Testis (tissue), 2 donors: ENCODE measurements at regions not wholly inside any gene's neighbourhood (a gene's known extent, or its start where the extent isn't known, plus 50 kb on each side); places are given as distances from the start of the nearest gene placed in this dataset.
"Not testable (repeated sequence)": the region's sequence is repeated elsewhere in the genome, so short reads cannot be mapped to it uniquely, and the experiment has no call there.

Source experiments
- POLR2A ChIP-seq: fragments of 450-650 bp; IDR thresholded peaks from one replicate; pipeline ENCODE4 v1.6.1; 2017; ENCODE audit warnings: antibody characterized with exemption, mild to moderate bottlenecking, moderate library complexity
- TF ChIP-seq, protein P1 (sequence below), 3 experiments: fragments of 450-650 bp in 2 of 3; fragments of 200-600 bp in 1 of 3; sonication (generic) in 1 of 3; IDR thresholded peaks; one replicate each; pipeline ENCODE4 v1.5.1; 2016 to 2019; ENCODE audit warnings: antibody characterized with exemption in 3 of 3, mild to moderate bottlenecking in 2 of 3, moderate library complexity in 1 of 3

DNA sequence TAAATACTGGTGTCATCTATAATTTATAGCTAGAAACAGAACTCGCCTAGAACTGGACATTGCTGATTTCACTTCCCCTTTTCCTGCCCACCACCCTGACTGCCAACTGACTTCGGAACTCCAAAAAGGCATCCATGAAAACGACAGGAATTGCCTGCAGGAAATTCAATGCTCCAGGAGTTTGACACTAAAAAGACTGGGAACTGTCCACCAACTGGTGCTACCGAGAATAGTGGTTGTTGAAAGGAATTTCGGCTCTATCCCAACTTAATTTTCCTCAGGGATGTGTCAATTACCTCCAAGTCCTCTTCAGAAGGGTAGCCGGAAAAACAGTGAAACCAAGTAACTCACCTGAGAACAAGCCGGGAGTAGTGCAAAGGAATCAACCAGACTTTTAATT is 440.0 kb downstream of the PRELID2 start:
- TF ChIP-seq, protein P1, sequence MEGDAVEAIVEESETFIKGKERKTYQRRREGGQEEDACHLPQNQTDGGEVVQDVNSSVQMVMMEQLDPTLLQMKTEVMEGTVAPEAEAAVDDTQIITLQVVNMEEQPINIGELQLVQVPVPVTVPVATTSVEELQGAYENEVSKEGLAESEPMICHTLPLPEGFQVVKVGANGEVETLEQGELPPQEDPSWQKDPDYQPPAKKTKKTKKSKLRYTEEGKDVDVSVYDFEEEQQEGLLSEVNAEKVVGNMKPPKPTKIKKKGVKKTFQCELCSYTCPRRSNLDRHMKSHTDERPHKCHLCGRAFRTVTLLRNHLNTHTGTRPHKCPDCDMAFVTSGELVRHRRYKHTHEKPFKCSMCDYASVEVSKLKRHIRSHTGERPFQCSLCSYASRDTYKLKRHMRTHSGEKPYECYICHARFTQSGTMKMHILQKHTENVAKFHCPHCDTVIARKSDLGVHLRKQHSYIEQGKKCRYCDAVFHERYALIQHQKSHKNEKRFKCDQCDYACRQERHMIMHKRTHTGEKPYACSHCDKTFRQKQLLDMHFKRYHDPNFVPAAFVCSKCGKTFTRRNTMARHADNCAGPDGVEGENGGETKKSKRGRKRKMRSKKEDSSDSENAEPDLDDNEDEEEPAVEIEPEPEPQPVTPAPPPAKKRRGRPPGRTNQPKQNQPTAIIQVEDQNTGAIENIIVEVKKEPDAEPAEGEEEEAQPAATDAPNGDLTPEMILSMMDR (IDR thresholded peaks at IDR 0.05), result not testable (repeated sequence)
- not testable (repeated sequence) for TF ChIP-seq POLR2A
